SK-N-SH (cell line): ENCODE measurements at regions not wholly inside any gene's neighbourhood (a gene's known extent, or its start where the extent isn't known, plus 50 kb on each side); places are given as distances from the start of the nearest gene placed in this dataset.

Source experiments
- CTCF ChIA-PET: fragments of 300-600, 350-600 bp; formaldehyde crosslinking; extraction: SDS; loops from one replicate; lab custom pipeline; 2021; lab: Yijun Ruan, JAX
- POLR2A ChIA-PET: fragments of 350-600 bp; sonication (Branson Sonifier 250); formaldehyde crosslinking; extraction: SDS; loops from one replicate; lab custom pipeline; 2020; ENCODE audit warnings: antibody characterized with exemption, inconsistent platforms; lab: Yijun Ruan, JAX
- DNase-seq: peaks from one replicate; pipeline ENCODE4 v3.0.0; 2012
- H2AFZ ChIP-seq: fragments of 200-600 bp; sonication (generic); 2 replicates; pipeline ENCODE4 v1.8.1; 2016; ENCODE audit warnings: antibody characterized with exemption, mild to moderate bottlenecking, low read depth
- H3F3A ChIP-seq: fragments of 200-600 bp; sonication (generic); replicated peaks from 2 replicates; pipeline ENCODE3; 2016; ENCODE audit warnings: antibody characterized with exemption, mild to moderate bottlenecking; ENCODE audit not compliant: insufficient read depth
- H3K27ac ChIP-seq, 2 experiments: fragments of 200-500 bp in 1 of 2; fragments of 200-600 bp in 1 of 2; sonication (Bioruptor generic) in 1 of 2; sonication (generic), shearing (Covaris generic) in 1 of 2; 2 replicates each; pipeline versions ENCODE4 v1.5.1 to v1.6.1; 2014 to 2016; ENCODE audit warnings: low read depth in 2 of 2, inconsistent platforms in 1 of 2, low read length in 1 of 2, mild to moderate bottlenecking in 1 of 2, mixed read lengths in 1 of 2
- H3K27me3 ChIP-seq: fragments of 200-600 bp; sonication (generic), shearing (Covaris generic); 2 replicates; pipeline ENCODE4 v1.6.1; 2016; ENCODE audit warnings: mixed run types; ENCODE audit not compliant: insufficient read depth
- H3K36me3 ChIP-seq, 2 experiments: fragments of 200-500 bp in 1 of 2; fragments of 200-600 bp in 1 of 2; sonication (Bioruptor generic) in 1 of 2; sonication (generic) in 1 of 2; replicated peaks in 1 of 2; 2 replicates each; pipeline versions ENCODE3 to v1.5.1; 2014 to 2016; ENCODE audit warnings: low read length in 1 of 2, mild to moderate bottlenecking in 1 of 2; ENCODE audit not compliant: insufficient read depth in 2 of 2, control insufficient read depth in 1 of 2
- H3K4me1 ChIP-seq, 2 experiments: fragments of 200-500 bp in 1 of 2; fragments of 200-600 bp in 1 of 2; sonication (Bioruptor generic) in 1 of 2; sonication (generic), shearing (Covaris generic) in 1 of 2; 2 replicates each; pipeline versions ENCODE4 v1.5.1 to v1.6.1; 2014 to 2016; ENCODE audit warnings: low read depth in 1 of 2, low read length in 1 of 2, mixed run types in 1 of 2; ENCODE audit not compliant: insufficient read depth in 2 of 2, control insufficient read depth in 1 of 2
- H3K4me2 ChIP-seq: fragments of 200-600 bp; sonication (generic), shearing (Covaris generic); 2 replicates; pipeline ENCODE4 v1.6.1; 2017; ENCODE audit warnings: mixed run types
- H3K4me3 ChIP-seq, 2 experiments: fragments of 200-500 bp in 1 of 2; fragments of 200-600 bp in 1 of 2; sonication (Bioruptor generic) in 1 of 2; sonication (generic), shearing (Covaris generic) in 1 of 2; 2 replicates each; pipeline versions ENCODE4 v1.5.1 to v1.8.1; 2014 to 2016; ENCODE audit warnings: low read depth in 2 of 2, inconsistent platforms in 1 of 2, low read length in 1 of 2, mild to moderate bottlenecking in 1 of 2, mixed read lengths in 1 of 2, moderate library complexity in 1 of 2
- H3K79me2 ChIP-seq: fragments of 200-600 bp; sonication (generic); 2 replicates; pipeline ENCODE4 v1.8.1; 2017; ENCODE audit warnings: mild to moderate bottlenecking; ENCODE audit not compliant: insufficient read depth
- H3K9ac ChIP-seq: fragments of 200-600 bp; sonication (generic); 2 replicates; pipeline ENCODE4 v1.6.1; 2017; ENCODE audit warnings: mixed run types
- H3K9me2 ChIP-seq: fragments of 200-600 bp; sonication (generic); 2 replicates; pipeline ENCODE4 v1.6.1; 2017; ENCODE audit warnings: mixed run types
- H3K9me3 ChIP-seq: fragments of 200-600 bp; sonication (generic); 2 replicates; pipeline ENCODE4 v1.6.1; 2017; ENCODE audit warnings: mixed run types, mild to moderate bottlenecking, moderate library complexity
- H4K20me1 ChIP-seq: fragments of 200-600 bp; sonication (generic); 2 replicates; pipeline ENCODE4 v1.6.1; 2017; ENCODE audit warnings: mild to moderate bottlenecking, mixed run types; ENCODE audit not compliant: insufficient read depth
- EZH2phosphoT487 ChIP-seq: fragments of 200-600 bp; sonication (generic); IDR thresholded peaks from 2 replicates; pipeline ENCODE4 v1.6.1; 2017; ENCODE audit warnings: low read depth, mixed run types, mild to moderate bottlenecking, antibody characterized with exemption, moderate library complexity, borderline replicate concordance
- FOSL2 ChIP-seq: IDR thresholded peaks from 2 replicates; pipeline ENCODE4 v1.4.0; 2012; ENCODE audit warnings: low read depth, mild to moderate bottlenecking, moderate library complexity, borderline replicate concordance
- MEF2A ChIP-seq: IDR thresholded peaks from 2 replicates; pipeline ENCODE4 v1.4.0; 2012; ENCODE audit warnings: low read depth, borderline replicate concordance
- PBX3 ChIP-seq: IDR thresholded peaks from 2 replicates; pipeline ENCODE4; 2012
- POLR2AphosphoS5 ChIP-seq: IDR thresholded peaks from 2 replicates; pipeline ENCODE4 v1.6.1; 2012; ENCODE audit warnings: low read depth, low read length
- RCOR1 ChIP-seq: fragments of 150-350 bp; IDR thresholded peaks from 2 replicates; pipeline ENCODE4 v1.6.1; 2017; ENCODE audit warnings: antibody characterized with exemption, low read length
- SIN3A ChIP-seq: IDR thresholded peaks from 2 replicates; pipeline ENCODE4 v1.6.1; 2012; ENCODE audit warnings: low read depth, mild to moderate bottlenecking, low read length, moderate library complexity, borderline replicate concordance
- SMC3 ChIP-seq: IDR thresholded peaks from 2 replicates; pipeline ENCODE4 v1.6.1; 2012; ENCODE audit warnings: low read depth, low read length, improper control_type of control experiment
- TAF1 ChIP-seq: IDR thresholded peaks from 2 replicates; pipeline ENCODE4 v1.6.1; 2012; ENCODE audit warnings: low read depth, mild to moderate bottlenecking, low read length, moderate library complexity, borderline replicate concordance
- TEAD4 ChIP-seq: IDR thresholded peaks from 2 replicates; pipeline ENCODE4 v1.4.0; 2012; ENCODE audit warnings: mild to moderate bottlenecking, borderline replicate concordance; ENCODE audit not compliant: insufficient read depth
- WGBS: methylation state at CpG from one replicate; pipeline ENCODE4 v1.1.6; 2017; ENCODE audit warnings: low lambda C conversion rate; 5-methylcytosine and 5-hydroxymethylcytosine counted together

- no peak for TF ChIP-seq FOSL2
- TF ChIP-seq, all 33 proteins: peak for 0
These were observed 648.8 kb upstream of the SPRY2 start (continued) for GRCh38 chr13:80989747-80990146.

- Histone ChIP-seq H3F3A (no peaks in the 10 kb centered on the region), H4K20me1 (no peaks in the 10 kb centered on the region), H3K4me3 (no peak overlapping the region), H3K27me3 (no peaks in the 10 kb centered on the region), H2AFZ (no peak overlapping the region), H3K4me1 (no peaks in the 10 kb centered on the region), H3K79me2 (no peaks in the 10 kb centered on the region), H3K4me2 (no peak overlapping the region), H3K9ac (no peak overlapping the region), H3K27ac (no peak overlapping the region), H3K9me2 (no peaks in the 10 kb centered on the region), H3K9me3 (no peaks in the 10 kb centered on the region), H3K36me3 (no peaks in the 10 kb centered on the region)
- WGBS: 56% methylated on average over 6 of the region's 6 CpGs
- DNase-seq: no peak
- ChIA-PET CTCF (interaction anchor here (0.6 to 4.3 kb wide), 2 partner anchors 10 to 506 kb away, joined by 3 to 24 read pairs; no protein-coding TSS in a partner anchor), POLR2A (no interaction called here)
- no peak for TF ChIP-seq POLR2AphosphoS5
- TF ChIP-seq RCOR1: no peak
- TF ChIP-seq SIN3A: no peak
- TF ChIP-seq FOSL2: peak; percentile 12; the same call in 1 of the 2 replicates
- 0 out of 2 replicates have a peak, but pooled peaks have one; percentile 2 for TF ChIP-seq PBX3
These were observed 648.3 kb upstream of the SPRY2 start for GRCh38 chr13:80989241-80989640.

GRCh38 chr13:80988391-80989151, 647.6 kb upstream of the SPRY2 start:
- Histone ChIP-seq H3K9ac (no peak overlapping the region), H3K4me1 (no peaks in the 10 kb centered on the region), H3K27me3 (no peaks in the 10 kb centered on the region), H3K27ac (no peak overlapping the region), H3F3A (no peaks in the 10 kb centered on the region), H3K4me2 (no peak overlapping the region), H4K20me1 (no peaks in the 10 kb centered on the region), H3K9me3 (no peaks in the 10 kb centered on the region), H2AFZ (no peak overlapping the region; the same call in 1 of the 2 replicates), H3K9me2 (no peaks in the 10 kb centered on the region), H3K36me3 (no peaks in the 10 kb centered on the region), H3K79me2 (no peaks in the 10 kb centered on the region), H3K4me3 (no peak overlapping the region)
- no peak for DNase-seq
- ChIA-PET POLR2A (no interaction called here), CTCF (interaction anchor here (0.6 to 4.3 kb wide), 4 partner anchors 10 to 1597 kb away, joined by 3 to 24 read pairs (median 5); no protein-coding TSS in a partner anchor)
- WGBS: 65% methylated on average over 6 of the region's 6 CpGs
- TF ChIP-seq TEAD4 (no peak), SMC3 (no peak), TAF1 (no peak), MEF2A (no peak), EZH2phosphoT487 (no peak)
